ENCODE measurements at regions not wholly inside any gene's neighbourhood (a gene's known extent, or its start where the extent isn't known, plus 50 kb on each side); places are given as distances from the start of the nearest gene placed in this dataset.

- ChIA-PET POLR2A (no interaction called here), CTCF (interaction anchor here (1.0 to 2.1 kb wide), 3 partner anchors 13 to 38 kb away, joined by 3 to 6 read pairs (median 5); no protein-coding TSS in a partner anchor)
- no peak overlapping the region for H3K4me3 Mint-ChIP-seq
- no peaks in the 10 kb centered on the region for H3K4me1 Mint-ChIP-seq
- H3K9me3 Mint-ChIP-seq: peaks cover 2% of the 10 kb centered on the region
- H3K27me3 Mint-ChIP-seq: no peaks in the 10 kb centered on the region
- no peak for DNase-seq
- no peak overlapping the region for H3K27ac Mint-ChIP-seq
- no peaks in the 10 kb centered on the region for H3K36me3 Mint-ChIP-seq (ENCODE audit: low read depth)
Measured at GRCh38 chr12:89098441-89099112, 253.7 kb downstream of the DUSP6 start.

GRCh38 chr12:89092297-89092696 is 260.0 kb downstream of the DUSP6 start:
- H3K27ac Mint-ChIP-seq: no peak overlapping the region
- peaks cover 3% of the 10 kb centered on the region for H3K4me1 Mint-ChIP-seq
- H3K4me3 Mint-ChIP-seq: no peak overlapping the region
- no peaks in the 10 kb centered on the region for H3K27me3 Mint-ChIP-seq
- H3K36me3 Mint-ChIP-seq (ENCODE audit: low read depth): peaks cover 8% of the 10 kb centered on the region
- DNase-seq: no peak
- ChIA-PET POLR2A (no interaction called here), CTCF (no interaction called here)
- H3K9me3 Mint-ChIP-seq: peaks cover 34% of the 10 kb centered on the region

GRCh38 chr12:89091293-89091841 is 260.9 kb downstream of the DUSP6 start:
- Mint-ChIP-seq H3K36me3 (ENCODE audit: low read depth) (peaks cover 8% of the 10 kb centered on the region), H3K27me3 (no peaks in the 10 kb centered on the region), H3K27ac (no peak overlapping the region), H3K4me3 (no peak overlapping the region), H3K4me1 (peaks cover 6% of the 10 kb centered on the region), H3K9me3 (peaks cover 35% of the 10 kb centered on the region)
- no peak for DNase-seq
- ChIA-PET POLR2A (interaction anchor here (0.6 kb wide), 1 partner anchor 198 kb away, joined by 3 read pairs; no protein-coding TSS in a partner anchor), CTCF (interaction anchor here (0.6 kb wide), 1 partner anchor 9 kb away, joined by 3 read pairs; no protein-coding TSS in a partner anchor)

- H3K9me3 Mint-ChIP-seq: peaks cover 35% of the 10 kb centered on the region
- no peak for DNase-seq
- ChIA-PET CTCF (interaction anchor here (1.4 kb wide), 1 partner anchor 10 kb away, joined by 3 read pairs; no protein-coding TSS in a partner anchor), POLR2A (no interaction called here)
- H3K36me3 Mint-ChIP-seq (ENCODE audit: low read depth): peaks cover 8% of the 10 kb centered on the region
- H3K4me1 Mint-ChIP-seq: peaks cover 6% of the 10 kb centered on the region
- H3K4me3 Mint-ChIP-seq: no peak overlapping the region
- no peak overlapping the region for H3K27ac Mint-ChIP-seq
- peaks cover 1% of the 10 kb centered on the region for H3K27me3 Mint-ChIP-seq
Measured at GRCh38 chr12:89089264-89089663, 263.0 kb downstream of the DUSP6 start.

GRCh38 chr12:89087876-89088275 is 264.4 kb downstream of the DUSP6 start:
- Mint-ChIP-seq H3K27ac (no peak overlapping the region), H3K27me3 (peaks cover 3% of the 10 kb centered on the region), H3K4me1 (peaks cover 6% of the 10 kb centered on the region), H3K4me3 (no peak overlapping the region), H3K36me3 (ENCODE audit: low read depth) (peaks cover 8% of the 10 kb centered on the region), H3K9me3 (peaks cover 34% of the 10 kb centered on the region)
- ChIA-PET POLR2A (no interaction called here), CTCF (interaction anchor here (1.2 to 1.4 kb wide), 2 partner anchors 9 to 16 kb away, joined by 3 read pairs; no protein-coding TSS in a partner anchor)
- DNase-seq: no peak

GRCh38 chr12:89087149-89087825 is 265.0 kb downstream of the DUSP6 start:
- Mint-ChIP-seq H3K9me3 (peaks cover 32% of the 10 kb centered on the region), H3K4me1 (peaks cover 8% of the 10 kb centered on the region), H3K27ac (no peak overlapping the region), H3K36me3 (ENCODE audit: low read depth) (peaks cover 8% of the 10 kb centered on the region), H3K4me3 (no peak overlapping the region), H3K27me3 (peaks cover 3% of the 10 kb centered on the region)
- CTCF ChIA-PET: interaction anchor here (0.6 to 1.2 kb wide), 2 partner anchors 15 to 17 kb away, joined by 3 read pairs; no protein-coding TSS in a partner anchor
- POLR2A ChIA-PET: no interaction called here
- DNase-seq: no peak

GRCh38 chr12:89085421-89085820 is 266.9 kb downstream of the DUSP6 start:
- CTCF ChIA-PET: interaction anchor here (1.2 to 1.9 kb wide), 2 partner anchors 13 to 34 kb away, joined by 5 read pairs; no protein-coding TSS in a partner anchor

GRCh38 chr12:89084751-89085150 is 267.6 kb downstream of the DUSP6 start:
- CTCF ChIA-PET: interaction anchor here (1.9 kb wide), 1 partner anchor 14 kb away, joined by 5 read pairs; no protein-coding TSS in a partner anchor
- POLR2A ChIA-PET: no interaction called here
- peaks cover 12% of the 10 kb centered on the region for H3K9me3 Mint-ChIP-seq
- H3K36me3 Mint-ChIP-seq (ENCODE audit: low read depth): no peaks in the 10 kb centered on the region
- H3K4me3 Mint-ChIP-seq: no peak overlapping the region
- H3K27me3 Mint-ChIP-seq: peaks cover 3% of the 10 kb centered on the region
- no peak overlapping the region for H3K27ac Mint-ChIP-seq
- no peak for DNase-seq
- H3K4me1 Mint-ChIP-seq: peaks cover 16% of the 10 kb centered on the region

More at GRCh38 chr12:89085421-89085820, 266.9 kb downstream of the DUSP6 start:
- Mint-ChIP-seq H3K4me3 (no peak overlapping the region), H3K27ac (no peak overlapping the region), H3K27me3 (peaks cover 3% of the 10 kb centered on the region), H3K36me3 (ENCODE audit: low read depth) (peaks cover under 1% of the 10 kb centered on the region), H3K9me3 (peaks cover 18% of the 10 kb centered on the region), H3K4me1 (peaks cover 16% of the 10 kb centered on the region)
- no peak for DNase-seq
- POLR2A ChIA-PET: no interaction called here

GRCh38 chr12:89083491-89083890 is 268.8 kb downstream of the DUSP6 start:
- DNase-seq: no peak
- H3K36me3 Mint-ChIP-seq (ENCODE audit: low read depth): no peaks in the 10 kb centered on the region
- H3K27me3 Mint-ChIP-seq: peaks cover 3% of the 10 kb centered on the region
- POLR2A ChIA-PET: no interaction called here
- H3K4me3 Mint-ChIP-seq: no peak overlapping the region
- no peak overlapping the region for H3K27ac Mint-ChIP-seq
- CTCF ChIA-PET: interaction anchor here (0.7 kb wide), 1 partner anchor 1036 kb away, joined by 3 read pairs; no protein-coding TSS in a partner anchor
- H3K4me1 Mint-ChIP-seq: peaks cover 16% of the 10 kb centered on the region
- peaks cover 7% of the 10 kb centered on the region for H3K9me3 Mint-ChIP-seq

GRCh38 chr12:89082370-89082753 is 269.9 kb downstream of the DUSP6 start:
- DNase-seq: no peak
- CTCF ChIA-PET: interaction anchor here (0.5 to 1.1 kb wide), 2 partner anchors 13 to 250 kb away, joined by 3 read pairs; no protein-coding TSS in a partner anchor
- H3K4me3 Mint-ChIP-seq: no peak overlapping the region
- no peak overlapping the region for H3K27ac Mint-ChIP-seq
- no peaks in the 10 kb centered on the region for H3K36me3 Mint-ChIP-seq (ENCODE audit: low read depth)
- H3K27me3 Mint-ChIP-seq: peaks cover 3% of the 10 kb centered on the region
- POLR2A ChIA-PET: no interaction called here
- H3K4me1 Mint-ChIP-seq: peaks cover 14% of the 10 kb centered on the region
- peaks cover 1% of the 10 kb centered on the region for H3K9me3 Mint-ChIP-seq

GRCh38 chr12:89081719-89082369 is 270.5 kb downstream of the DUSP6 start:
- H3K27ac Mint-ChIP-seq: no peak overlapping the region
- CTCF ChIA-PET: interaction anchor here (0.5 to 1.1 kb wide), 2 partner anchors 12 to 250 kb away, joined by 3 read pairs; no protein-coding TSS in a partner anchor
- peaks cover 11% of the 10 kb centered on the region for H3K4me1 Mint-ChIP-seq
- no peak for DNase-seq
- peaks cover 3% of the 10 kb centered on the region for H3K27me3 Mint-ChIP-seq
- peaks cover 3% of the 10 kb centered on the region for H3K9me3 Mint-ChIP-seq
- POLR2A ChIA-PET: no interaction called here
- H3K36me3 Mint-ChIP-seq (ENCODE audit: low read depth): no peaks in the 10 kb centered on the region
- H3K4me3 Mint-ChIP-seq: no peak overlapping the region

GRCh38 chr12:89080793-89081465 is 271.4 kb downstream of the DUSP6 start:
- DNase-seq: no peak
- no peak overlapping the region for H3K27ac Mint-ChIP-seq
- CTCF ChIA-PET: interaction anchor here (0.8 to 1.2 kb wide), 2 partner anchors 19 to 265 kb away, joined by 3 read pairs; no protein-coding TSS in a partner anchor
- no peak overlapping the region for H3K4me3 Mint-ChIP-seq
- peaks cover 11% of the 10 kb centered on the region for H3K4me1 Mint-ChIP-seq
- no peaks in the 10 kb centered on the region for H3K36me3 Mint-ChIP-seq (ENCODE audit: low read depth)
- peaks cover 3% of the 10 kb centered on the region for H3K27me3 Mint-ChIP-seq
- POLR2A ChIA-PET: no interaction called here
- H3K9me3 Mint-ChIP-seq: peaks cover 4% of the 10 kb centered on the region
